ENCODE measurements at regions not wholly inside any gene's neighbourhood (a gene's known extent, or its start where the extent isn't known, plus 50 kb on each side); places are given as distances from the start of the nearest gene placed in this dataset.

- no peaks in the 10 kb centered on the region for H3K36me3 Mint-ChIP-seq (ENCODE audit: low read depth)
- no peak overlapping the region for H3K4me3 Mint-ChIP-seq (ENCODE audit: unreplicated experiment)
- no peak for DNase-seq (ENCODE audit: low spot score)
- TF ChIP-seq, protein P1, sequence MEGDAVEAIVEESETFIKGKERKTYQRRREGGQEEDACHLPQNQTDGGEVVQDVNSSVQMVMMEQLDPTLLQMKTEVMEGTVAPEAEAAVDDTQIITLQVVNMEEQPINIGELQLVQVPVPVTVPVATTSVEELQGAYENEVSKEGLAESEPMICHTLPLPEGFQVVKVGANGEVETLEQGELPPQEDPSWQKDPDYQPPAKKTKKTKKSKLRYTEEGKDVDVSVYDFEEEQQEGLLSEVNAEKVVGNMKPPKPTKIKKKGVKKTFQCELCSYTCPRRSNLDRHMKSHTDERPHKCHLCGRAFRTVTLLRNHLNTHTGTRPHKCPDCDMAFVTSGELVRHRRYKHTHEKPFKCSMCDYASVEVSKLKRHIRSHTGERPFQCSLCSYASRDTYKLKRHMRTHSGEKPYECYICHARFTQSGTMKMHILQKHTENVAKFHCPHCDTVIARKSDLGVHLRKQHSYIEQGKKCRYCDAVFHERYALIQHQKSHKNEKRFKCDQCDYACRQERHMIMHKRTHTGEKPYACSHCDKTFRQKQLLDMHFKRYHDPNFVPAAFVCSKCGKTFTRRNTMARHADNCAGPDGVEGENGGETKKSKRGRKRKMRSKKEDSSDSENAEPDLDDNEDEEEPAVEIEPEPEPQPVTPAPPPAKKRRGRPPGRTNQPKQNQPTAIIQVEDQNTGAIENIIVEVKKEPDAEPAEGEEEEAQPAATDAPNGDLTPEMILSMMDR (IDR thresholded peaks at IDR 0.05): no peak
- no peak overlapping the region for H3K27ac Mint-ChIP-seq (ENCODE audit: unreplicated experiment)
- peaks cover 26% of the 10 kb centered on the region for H3K27me3 Mint-ChIP-seq (ENCODE audit: low read depth)
- no peaks in the 10 kb centered on the region for H3K4me1 Mint-ChIP-seq (ENCODE audit: low read depth)
- no peaks in the 10 kb centered on the region for H3K9me3 Mint-ChIP-seq (ENCODE audit: low read depth)
Observed at GRCh38 chr18:5639131-5639530, 95.3 kb upstream of the EPB41L3 start.

DNA sequence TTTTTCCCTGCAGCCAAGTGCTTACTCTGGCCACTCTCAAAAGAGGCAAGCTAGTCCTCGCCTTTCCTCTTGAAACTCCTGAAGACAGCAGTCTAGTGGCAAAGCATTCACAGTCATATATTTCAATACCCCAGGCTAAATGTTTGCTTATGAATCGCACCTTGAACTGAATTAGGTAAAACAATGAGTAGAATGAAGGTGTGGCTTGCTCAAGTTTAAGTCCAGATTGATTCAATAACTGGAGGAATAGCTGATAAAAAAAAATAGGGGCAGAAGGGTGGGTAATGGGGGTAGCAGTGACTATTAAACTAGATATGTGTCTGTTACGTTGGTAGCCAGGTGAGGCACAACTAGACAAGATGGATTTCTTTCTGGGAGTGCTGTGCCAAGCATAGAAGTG lies 88.2 kb upstream of the EPB41L3 start:
- H3K27me3 Mint-ChIP-seq (ENCODE audit: low read depth): peaks cover 9% of the 10 kb centered on the region
- no peaks in the 10 kb centered on the region for H3K36me3 Mint-ChIP-seq (ENCODE audit: low read depth)
- H3K4me1 Mint-ChIP-seq (ENCODE audit: low read depth): peaks cover 4% of the 10 kb centered on the region
- H3K4me3 Mint-ChIP-seq (ENCODE audit: unreplicated experiment): no peak overlapping the region
- DNase-seq (ENCODE audit: low spot score): no peak
- TF ChIP-seq, protein P1 (IDR thresholded peaks at IDR 0.05): no peak
- no peak overlapping the region for H3K27ac Mint-ChIP-seq (ENCODE audit: unreplicated experiment)
- no peaks in the 10 kb centered on the region for H3K9me3 Mint-ChIP-seq (ENCODE audit: low read depth)

DNA sequence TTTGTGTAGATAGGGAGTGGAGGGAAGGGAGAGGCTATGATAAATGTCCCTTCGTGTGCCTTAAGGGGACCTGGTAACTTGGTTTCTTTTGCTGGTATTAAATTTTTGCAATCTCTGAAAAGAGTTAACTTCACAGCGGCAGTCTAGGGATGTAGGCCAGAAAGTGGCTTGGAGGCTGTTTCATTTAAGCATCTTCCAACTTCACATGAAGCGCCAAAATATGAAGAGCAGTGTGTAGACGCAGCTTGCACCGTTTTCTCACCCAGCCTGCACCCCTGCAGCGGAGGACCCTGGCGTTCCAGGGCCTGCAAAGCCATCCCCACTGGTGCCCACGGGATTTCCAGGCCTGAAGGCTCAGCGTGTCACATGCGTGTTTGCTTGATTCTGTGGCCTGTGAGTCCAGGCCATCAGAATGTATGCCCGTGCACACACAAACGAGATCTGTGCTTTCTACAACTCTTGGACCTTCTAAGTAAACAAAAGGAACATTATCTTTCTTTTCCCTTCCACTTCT lies 87.2 kb upstream of the EPB41L3 start:
- peaks cover 4% of the 10 kb centered on the region for H3K4me1 Mint-ChIP-seq (ENCODE audit: low read depth)
- no peak for DNase-seq (ENCODE audit: low spot score)
- H3K36me3 Mint-ChIP-seq (ENCODE audit: low read depth): no peaks in the 10 kb centered on the region
- no peaks in the 10 kb centered on the region for H3K9me3 Mint-ChIP-seq (ENCODE audit: low read depth)
- TF ChIP-seq, protein P1 (IDR thresholded peaks at IDR 0.05): no peak
- no peak overlapping the region for H3K27ac Mint-ChIP-seq (ENCODE audit: unreplicated experiment)
- H3K4me3 Mint-ChIP-seq (ENCODE audit: unreplicated experiment): no peak overlapping the region
- peaks cover 6% of the 10 kb centered on the region for H3K27me3 Mint-ChIP-seq (ENCODE audit: low read depth)

- peak; percentile 74 for DNase-seq (ENCODE audit: low spot score)
- H3K4me1 Mint-ChIP-seq (ENCODE audit: low read depth): peaks cover 4% of the 10 kb centered on the region
- no peaks in the 10 kb centered on the region for H3K9me3 Mint-ChIP-seq (ENCODE audit: low read depth)
- TF ChIP-seq, protein P1 (IDR thresholded peaks at IDR 0.05): no peak
- peaks cover 6% of the 10 kb centered on the region for H3K27me3 Mint-ChIP-seq (ENCODE audit: low read depth)
- H3K27ac Mint-ChIP-seq (ENCODE audit: unreplicated experiment): no peak overlapping the region
- no peaks in the 10 kb centered on the region for H3K36me3 Mint-ChIP-seq (ENCODE audit: low read depth)
- H3K4me3 Mint-ChIP-seq (ENCODE audit: unreplicated experiment): peak overlapping the region; percentile 82
Observed at GRCh38 chr18:5630057-5630899, 86.5 kb upstream of the EPB41L3 start.

DNA sequence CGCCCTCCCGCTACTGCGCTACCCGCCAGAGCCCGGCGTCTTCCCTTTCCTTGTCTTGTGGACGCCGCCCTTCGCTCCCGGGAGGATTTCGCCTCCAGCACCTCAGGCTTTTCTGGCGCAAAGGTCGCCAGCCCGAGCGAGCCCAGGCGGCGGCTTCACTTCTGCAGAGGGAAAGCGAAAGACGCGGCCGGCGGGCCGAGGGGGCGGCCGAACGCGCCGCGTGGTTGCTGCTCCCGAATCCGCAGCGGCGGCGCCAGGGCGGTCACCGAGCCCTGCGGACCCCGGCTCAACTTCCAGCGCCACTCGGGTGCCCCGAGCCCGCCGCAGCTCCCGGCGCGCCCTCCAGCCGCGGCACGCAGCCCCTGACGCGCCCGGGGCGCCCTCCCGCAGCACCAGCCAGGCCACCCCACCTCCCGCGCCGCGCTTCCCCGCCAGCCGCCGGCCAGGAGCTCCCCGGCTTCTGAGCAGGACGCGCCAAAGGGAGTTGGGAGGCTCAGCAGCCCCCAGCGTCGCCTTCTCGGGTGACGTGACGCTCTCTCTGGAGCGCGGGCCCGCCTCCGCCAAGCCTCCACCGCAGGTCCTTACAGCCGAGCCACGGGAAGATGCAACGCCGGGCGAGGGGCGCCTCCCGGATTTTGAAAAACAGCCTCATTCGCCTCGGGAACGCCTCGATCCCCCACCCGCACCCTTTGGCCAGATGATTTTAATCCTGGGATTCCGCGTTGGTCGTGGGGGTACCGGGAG lies 84.9 kb upstream of the EPB41L3 start:
- Mint-ChIP-seq H3K9me3 (ENCODE audit: low read depth) (no peaks in the 10 kb centered on the region), H3K4me1 (ENCODE audit: low read depth) (peaks cover 4% of the 10 kb centered on the region), H3K27ac (ENCODE audit: unreplicated experiment) (no peak overlapping the region), H3K36me3 (ENCODE audit: low read depth) (no peaks in the 10 kb centered on the region), H3K4me3 (ENCODE audit: unreplicated experiment) (peak overlapping the region; percentile 82), H3K27me3 (ENCODE audit: low read depth) (peaks cover 6% of the 10 kb centered on the region)
- TF ChIP-seq, protein P1 (IDR thresholded peaks at IDR 0.05): no peak
- peak; percentile 90 for DNase-seq (ENCODE audit: low spot score)

Measured in chondrocyte (in vitro differentiated cells).